Right atrium auricular region (tissue), 2 donors: ENCODE measurements at regions not wholly inside any gene's neighbourhood (a gene's known extent, or its start where the extent isn't known, plus 50 kb on each side); places are given as distances from the start of the nearest gene placed in this dataset.

Source experiments
- DNase-seq: peaks from one replicate; pipeline ENCODE4 v3.0.0-alpha.2; 2019; ENCODE audit warnings: low spot score
- H3K27ac ChIP-seq, 2 donors: fragments of 200-600 bp; sonication (generic); 1 replicate in 1 of 2; 2 replicates in 1 of 2; pipeline ENCODE4 v1.5.1; 2016 to 2019
- H3K27me3 ChIP-seq, 2 donors: fragments of 200-600 bp; sonication (generic); one replicate each; pipeline versions ENCODE4 v1.5.1 to v1.6.0; 2017 to 2019
- H3K36me3 ChIP-seq: fragments of 200-600 bp; sonication (generic); one replicate; pipeline ENCODE4 v1.5.1; 2016
- H3K4me1 ChIP-seq, 2 donors: fragments of 200-600 bp; sonication (generic); one replicate each; pipeline versions ENCODE4 v1.5.1 to v1.6.0; 2017 to 2019
- H3K4me3 ChIP-seq, 2 donors: fragments of 200-600 bp; sonication (generic); 1 replicate in 1 of 2; 2 replicates in 1 of 2; pipeline ENCODE4 v1.5.1; 2017 to 2019; ENCODE audit warnings: mild to moderate bottlenecking in 1 of 2, moderate library complexity in 1 of 2
- H3K9me3 ChIP-seq, 2 donors: fragments of 200-600 bp; sonication (generic); one replicate each; pipeline ENCODE4 v1.5.1; 2019
- TF ChIP-seq, protein P1 (sequence below), 2 donors: fragments of 200-600 bp; sonication (generic); IDR thresholded peaks; one replicate each; pipeline ENCODE4 v1.5.1; 2019; ENCODE audit warnings: antibody characterized with exemption in 2 of 2

DNA sequence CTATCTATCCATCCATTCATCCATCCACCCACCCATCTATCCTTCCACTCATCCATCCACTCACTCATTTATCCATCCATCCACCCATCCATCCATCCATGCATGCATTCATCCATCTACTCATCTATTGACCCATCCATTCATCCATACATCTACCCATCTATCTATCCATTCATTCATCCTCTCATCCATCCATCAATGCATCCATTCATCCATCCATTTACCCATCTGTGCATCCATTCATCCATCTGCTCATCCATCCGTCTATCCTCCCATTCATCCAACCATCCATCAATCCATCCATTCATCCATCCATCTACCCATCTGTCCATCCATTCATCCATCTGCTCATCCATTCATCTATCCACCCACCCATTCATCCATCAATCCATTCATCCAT is 224.5 kb upstream of the MAF start:
- H3K27ac ChIP-seq: no peak overlapping the region
- H3K36me3 ChIP-seq: no peaks in the 10 kb centered on the region
- H3K4me1 ChIP-seq: no peaks in the 10 kb centered on the region
- DNase-seq: no peak
- H3K4me3 ChIP-seq: no peak overlapping the region
- TF ChIP-seq, protein P1, sequence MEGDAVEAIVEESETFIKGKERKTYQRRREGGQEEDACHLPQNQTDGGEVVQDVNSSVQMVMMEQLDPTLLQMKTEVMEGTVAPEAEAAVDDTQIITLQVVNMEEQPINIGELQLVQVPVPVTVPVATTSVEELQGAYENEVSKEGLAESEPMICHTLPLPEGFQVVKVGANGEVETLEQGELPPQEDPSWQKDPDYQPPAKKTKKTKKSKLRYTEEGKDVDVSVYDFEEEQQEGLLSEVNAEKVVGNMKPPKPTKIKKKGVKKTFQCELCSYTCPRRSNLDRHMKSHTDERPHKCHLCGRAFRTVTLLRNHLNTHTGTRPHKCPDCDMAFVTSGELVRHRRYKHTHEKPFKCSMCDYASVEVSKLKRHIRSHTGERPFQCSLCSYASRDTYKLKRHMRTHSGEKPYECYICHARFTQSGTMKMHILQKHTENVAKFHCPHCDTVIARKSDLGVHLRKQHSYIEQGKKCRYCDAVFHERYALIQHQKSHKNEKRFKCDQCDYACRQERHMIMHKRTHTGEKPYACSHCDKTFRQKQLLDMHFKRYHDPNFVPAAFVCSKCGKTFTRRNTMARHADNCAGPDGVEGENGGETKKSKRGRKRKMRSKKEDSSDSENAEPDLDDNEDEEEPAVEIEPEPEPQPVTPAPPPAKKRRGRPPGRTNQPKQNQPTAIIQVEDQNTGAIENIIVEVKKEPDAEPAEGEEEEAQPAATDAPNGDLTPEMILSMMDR (IDR thresholded peaks at IDR 0.05): no peak
- no peaks in the 10 kb centered on the region for H3K9me3 ChIP-seq
- H3K27me3 ChIP-seq: no peaks in the 10 kb centered on the region

DNA sequence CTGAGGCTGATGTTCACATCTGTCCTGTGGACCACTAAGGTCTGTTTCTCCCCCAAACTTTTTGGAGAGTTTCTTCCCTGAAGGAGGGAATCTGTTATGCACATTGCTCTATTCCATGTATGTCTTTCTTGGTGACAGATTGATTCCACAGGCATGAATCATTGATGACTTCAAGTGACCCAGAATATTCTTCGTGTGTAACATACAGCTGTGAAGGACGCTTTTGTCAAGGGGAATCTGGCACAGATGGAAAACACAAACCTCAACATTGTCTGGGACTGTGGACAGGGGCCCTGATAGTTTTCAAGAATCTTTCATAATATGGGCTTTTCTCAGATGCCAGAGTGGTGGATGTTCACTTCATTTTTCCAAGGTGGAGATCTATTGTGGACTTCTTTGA is 223.1 kb upstream of the MAF start:
- no peak overlapping the region for H3K4me3 ChIP-seq
- no peaks in the 10 kb centered on the region for H3K27me3 ChIP-seq
- H3K27ac ChIP-seq: no peak overlapping the region
- no peaks in the 10 kb centered on the region for H3K4me1 ChIP-seq
- no peaks in the 10 kb centered on the region for H3K36me3 ChIP-seq
- TF ChIP-seq, protein P1 (IDR thresholded peaks at IDR 0.05): no peak
- no peak for DNase-seq
- H3K9me3 ChIP-seq: no peaks in the 10 kb centered on the region

DNA sequence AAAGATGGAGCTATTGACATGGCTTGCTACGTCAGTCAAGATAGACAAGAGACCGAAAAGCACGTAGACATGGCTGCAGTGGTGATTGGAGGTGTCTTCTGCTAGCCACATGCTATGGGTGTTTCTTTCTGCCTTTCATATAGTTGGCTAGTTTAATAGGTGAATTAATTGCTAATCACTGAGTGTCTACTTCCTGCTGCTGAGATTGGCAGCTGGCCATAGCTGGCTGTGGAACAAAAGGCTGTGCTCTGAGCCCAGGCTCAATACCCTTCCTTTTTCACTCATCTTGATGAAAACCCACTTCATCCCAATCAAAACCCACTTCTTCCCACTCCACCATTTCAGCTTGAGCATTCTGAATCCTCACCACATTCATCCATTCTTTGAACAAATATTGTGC is 221.4 kb upstream of the MAF start:
- Histone ChIP-seq H3K9me3 (no peaks in the 10 kb centered on the region), H3K27ac (no peak overlapping the region), H3K4me1 (no peaks in the 10 kb centered on the region), H3K36me3 (no peaks in the 10 kb centered on the region), H3K27me3 (no peaks in the 10 kb centered on the region), H3K4me3 (no peak overlapping the region)
- TF ChIP-seq, protein P1 (IDR thresholded peaks at IDR 0.05): no peak
- DNase-seq: no peak

DNA sequence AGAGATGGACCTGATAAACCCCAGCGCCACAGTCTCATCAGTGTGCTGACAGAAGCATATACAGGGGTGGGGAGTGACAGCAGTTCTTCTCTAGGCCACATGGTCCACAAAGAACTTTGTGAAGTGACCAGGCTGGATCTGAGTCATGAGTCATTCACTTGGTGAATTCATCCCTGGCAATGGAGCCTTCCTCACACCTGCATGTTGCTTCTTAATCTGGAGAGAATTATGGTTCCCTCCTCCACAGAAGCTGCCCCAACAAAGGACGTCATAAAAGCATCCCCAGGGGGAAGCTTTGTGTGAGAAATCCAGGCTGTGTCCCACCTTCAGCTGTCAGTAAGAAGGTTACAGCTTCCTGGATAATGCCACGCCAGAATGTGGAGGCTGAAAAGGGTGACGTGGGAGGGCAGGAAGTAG is 215.6 kb upstream of the MAF start:
- TF ChIP-seq, protein P1 (IDR thresholded peaks at IDR 0.05): no peak
- no peak for DNase-seq
- Histone ChIP-seq H3K4me1 (no peaks in the 10 kb centered on the region), H3K27ac (no peak overlapping the region), H3K27me3 (no peaks in the 10 kb centered on the region), H3K36me3 (no peaks in the 10 kb centered on the region), H3K4me3 (no peak overlapping the region), H3K9me3 (no peaks in the 10 kb centered on the region)

DNA sequence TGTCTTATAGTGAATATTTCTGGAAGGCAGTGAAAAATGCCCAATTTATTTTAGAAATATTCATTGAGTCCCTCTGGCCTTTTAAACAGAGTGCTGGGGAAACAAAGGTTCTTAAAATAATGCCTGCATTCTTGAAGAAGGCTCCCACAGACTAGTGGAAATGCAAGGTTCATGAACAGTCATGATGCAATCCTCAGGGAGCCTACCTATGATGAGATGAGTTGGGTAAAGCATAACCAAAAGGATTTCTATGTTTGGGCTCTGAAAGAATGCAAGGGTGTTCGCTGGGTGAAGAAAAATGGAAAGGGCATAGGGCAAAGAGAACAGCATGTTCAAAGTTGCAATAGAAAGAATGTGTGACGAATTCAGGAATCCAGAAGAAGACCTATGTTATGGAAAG is 214.5 kb upstream of the MAF start:
- Histone ChIP-seq H3K4me3 (no peak overlapping the region), H3K36me3 (no peaks in the 10 kb centered on the region), H3K27ac (no peak overlapping the region), H3K4me1 (no peaks in the 10 kb centered on the region), H3K27me3 (no peaks in the 10 kb centered on the region), H3K9me3 (no peaks in the 10 kb centered on the region)
- no peak for DNase-seq
- TF ChIP-seq, protein P1 (IDR thresholded peaks at IDR 0.05): no peak

DNA sequence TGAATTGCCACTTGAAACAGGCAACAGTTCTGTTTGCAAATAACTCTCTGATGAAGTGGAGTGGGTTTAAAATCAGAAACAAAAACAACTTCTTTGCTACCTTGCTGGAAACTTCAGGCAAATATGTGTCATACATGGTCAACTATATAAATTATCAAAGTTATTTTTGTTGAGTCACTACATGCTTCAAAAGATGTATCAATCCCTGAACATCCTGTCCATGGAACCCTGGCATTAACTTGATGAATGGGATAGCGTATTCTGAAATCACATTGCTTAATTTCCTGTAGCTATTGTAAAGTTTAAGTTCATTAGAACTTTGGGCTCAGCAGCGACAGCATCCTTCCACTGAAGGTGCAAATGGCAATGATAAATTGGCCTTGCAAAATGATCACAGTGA is 213.6 kb upstream of the MAF start:
- no peak overlapping the region for H3K27ac ChIP-seq
- no peaks in the 10 kb centered on the region for H3K27me3 ChIP-seq
- no peak overlapping the region for H3K4me3 ChIP-seq
- no peaks in the 10 kb centered on the region for H3K36me3 ChIP-seq
- DNase-seq: no peak
- no peaks in the 10 kb centered on the region for H3K9me3 ChIP-seq
- no peaks in the 10 kb centered on the region for H3K4me1 ChIP-seq
- TF ChIP-seq, protein P1 (IDR thresholded peaks at IDR 0.05): no peak
